Adipocyte (in vitro differentiated cells): ENCODE measurements at regions not wholly inside any gene's neighbourhood (a gene's known extent, or its start where the extent isn't known, plus 50 kb on each side); places are given as distances from the start of the nearest gene placed in this dataset.

Source experiments
- DNase-seq: peaks from one replicate; pipeline ENCODE4 v3.0.0-alpha.2; 2015; ENCODE audit warnings: low read depth
- H3K27me3 ChIP-seq: replicated peaks from 2 replicates; pipeline ENCODE4 v1.7.0; 2013; ENCODE audit warnings: mild to moderate bottlenecking, low read length, moderate library complexity; ENCODE audit not compliant: control insufficient read depth, insufficient read depth
- H3K36me3 ChIP-seq: 2 replicates; pipeline ENCODE4 v1.7.0; 2013; ENCODE audit warnings: low read length, mild to moderate bottlenecking, moderate library complexity; ENCODE audit not compliant: control insufficient read depth, insufficient read depth, severe bottlenecking
- H3K4me1 ChIP-seq: 2 replicates; pipeline ENCODE4 v1.7.0; 2013; ENCODE audit warnings: mild to moderate bottlenecking, low read length, moderate library complexity; ENCODE audit not compliant: control insufficient read depth, insufficient read depth
- H3K4me3 ChIP-seq: 2 replicates; pipeline ENCODE4 v1.7.0; 2013; ENCODE audit warnings: mild to moderate bottlenecking, low read length, moderate library complexity
- H3K9ac ChIP-seq: 2 replicates; pipeline ENCODE4 v1.7.0; 2013; ENCODE audit warnings: mild to moderate bottlenecking, low read length, moderate library complexity
- H3K9me3 ChIP-seq: 2 replicates; pipeline ENCODE4 v1.7.0; 2013; ENCODE audit warnings: mild to moderate bottlenecking, low read length, moderate library complexity; ENCODE audit not compliant: control insufficient read depth

- Histone ChIP-seq H3K27me3 (no peaks in the 10 kb centered on the region), H3K9ac (no peak overlapping the region), H3K9me3 (no peaks in the 10 kb centered on the region), H3K4me1 (peaks cover 4% of the 10 kb centered on the region), H3K4me3 (no peak overlapping the region), H3K36me3 (no peaks in the 10 kb centered on the region)
- no peak for DNase-seq
Observed at GRCh38 chr13:86729206-86729605, 930.0 kb upstream of the SLITRK6 start.

- no peaks in the 10 kb centered on the region for H3K27me3 ChIP-seq
- H3K36me3 ChIP-seq = no peaks in the 10 kb centered on the region
- H3K9ac ChIP-seq = no peak overlapping the region
- peaks cover 6% of the 10 kb centered on the region for H3K9me3 ChIP-seq
- no peak overlapping the region for H3K4me3 ChIP-seq
- DNase-seq = no peak
- H3K4me1 ChIP-seq = peaks cover 4% of the 10 kb centered on the region
Observed at GRCh38 chr13:86731987-86732386, 932.8 kb upstream of the SLITRK6 start.

GRCh38 chr13:86737334-86737932 lies 933.7 kb upstream of the SLITRK5 start:
- no peaks in the 10 kb centered on the region for H3K4me1 ChIP-seq
- no peak overlapping the region for H3K9ac ChIP-seq
- H3K9me3 ChIP-seq = peaks cover 6% of the 10 kb centered on the region
- no peaks in the 10 kb centered on the region for H3K27me3 ChIP-seq
- no peak for DNase-seq
- no peak overlapping the region for H3K4me3 ChIP-seq
- no peaks in the 10 kb centered on the region for H3K36me3 ChIP-seq

- H3K9ac ChIP-seq = no peak overlapping the region
- no peak for DNase-seq
- H3K9me3 ChIP-seq = no peaks in the 10 kb centered on the region
- H3K4me1 ChIP-seq = no peaks in the 10 kb centered on the region
- no peak overlapping the region for H3K4me3 ChIP-seq
- H3K27me3 ChIP-seq = no peaks in the 10 kb centered on the region
- no peaks in the 10 kb centered on the region for H3K36me3 ChIP-seq
Observed at GRCh38 chr13:86741762-86742285, 929.3 kb upstream of the SLITRK5 start.

GRCh38 chr13:86757236-86757978 lies 913.8 kb upstream of the SLITRK5 start:
- H3K27me3 ChIP-seq = no peaks in the 10 kb centered on the region
- H3K9ac ChIP-seq = no peak overlapping the region
- no peak overlapping the region for H3K4me3 ChIP-seq
- no peaks in the 10 kb centered on the region for H3K4me1 ChIP-seq
- no peak for DNase-seq
- no peaks in the 10 kb centered on the region for H3K36me3 ChIP-seq
- no peaks in the 10 kb centered on the region for H3K9me3 ChIP-seq

- DNase-seq = no peak
- H3K27me3 ChIP-seq = no peaks in the 10 kb centered on the region
- H3K36me3 ChIP-seq = no peaks in the 10 kb centered on the region
- no peak overlapping the region for H3K4me3 ChIP-seq
- H3K9me3 ChIP-seq = no peaks in the 10 kb centered on the region
- no peak overlapping the region for H3K9ac ChIP-seq
- no peaks in the 10 kb centered on the region for H3K4me1 ChIP-seq
Observed at GRCh38 chr13:86758116-86758515, 913.1 kb upstream of the SLITRK5 start.

- Histone ChIP-seq H3K9me3 (no peaks in the 10 kb centered on the region), H3K4me1 (no peaks in the 10 kb centered on the region), H3K27me3 (no peaks in the 10 kb centered on the region), H3K4me3 (no peak overlapping the region), H3K9ac (no peak overlapping the region), H3K36me3 (no peaks in the 10 kb centered on the region)
- no peak for DNase-seq
Observed at GRCh38 chr13:86760620-86761019, 910.6 kb upstream of the SLITRK5 start.

GRCh38 chr13:86765462-86765861 lies 905.7 kb upstream of the SLITRK5 start:
- Histone ChIP-seq H3K27me3 (no peaks in the 10 kb centered on the region), H3K9me3 (no peaks in the 10 kb centered on the region), H3K4me1 (no peaks in the 10 kb centered on the region), H3K9ac (no peak overlapping the region), H3K4me3 (no peak overlapping the region), H3K36me3 (no peaks in the 10 kb centered on the region)
- no peak for DNase-seq

GRCh38 chr13:86788616-86789015 lies 882.6 kb upstream of the SLITRK5 start:
- peaks cover 2% of the 10 kb centered on the region for H3K9me3 ChIP-seq
- H3K9ac ChIP-seq = no peak overlapping the region
- H3K36me3 ChIP-seq = no peaks in the 10 kb centered on the region
- no peak for DNase-seq
- H3K27me3 ChIP-seq = no peaks in the 10 kb centered on the region
- no peaks in the 10 kb centered on the region for H3K4me1 ChIP-seq
- H3K4me3 ChIP-seq = no peak overlapping the region

GRCh38 chr13:86792153-86792651 lies 879.0 kb upstream of the SLITRK5 start:
- DNase-seq = no peak
- Histone ChIP-seq H3K9me3 (peaks cover 2% of the 10 kb centered on the region), H3K4me3 (no peak overlapping the region), H3K4me1 (no peaks in the 10 kb centered on the region), H3K9ac (no peak overlapping the region), H3K27me3 (no peaks in the 10 kb centered on the region), H3K36me3 (no peaks in the 10 kb centered on the region)

- H3K4me1 ChIP-seq = no peaks in the 10 kb centered on the region
- no peak overlapping the region for H3K9ac ChIP-seq
- H3K4me3 ChIP-seq = no peak overlapping the region
- H3K27me3 ChIP-seq = no peaks in the 10 kb centered on the region
- H3K36me3 ChIP-seq = no peaks in the 10 kb centered on the region
- DNase-seq = no peak
- H3K9me3 ChIP-seq = peaks cover 2% of the 10 kb centered on the region
Observed at GRCh38 chr13:86795858-86796257, 875.3 kb upstream of the SLITRK5 start.
